Esophagus squamous epithelium (tissue), 5 donors: ENCODE measurements at regions not wholly inside any gene's neighbourhood (a gene's known extent, or its start where the extent isn't known, plus 50 kb on each side); places are given as distances from the start of the nearest gene placed in this dataset.

Experiments
- DNase-seq: peaks from one replicate; lab custom pipeline; 2025; lab: John Stamatoyannopoulos, UW
- H3K27ac ChIP-seq, 4 donors: fragments of 200-600 bp; sonication (generic); one replicate each; pipeline ENCODE4 v1.5.1; 2016 to 2019; ENCODE audit warnings: mild to moderate bottlenecking in 1 of 4
- H3K27me3 ChIP-seq, 4 donors: fragments of 200-600 bp; sonication (generic); 1 replicate in 3 of 4; 2 replicates in 1 of 4; pipeline versions ENCODE4 v1.5.1 to v1.6.0; 2017 to 2021; ENCODE audit warnings: antibody characterized with exemption in 1 of 4
- H3K36me3 ChIP-seq, 3 donors: fragments of 200-600 bp; sonication (generic); one replicate each; pipeline ENCODE4 v1.5.1; 2016 to 2019
- H3K4me1 ChIP-seq, 3 donors: fragments of 200-600 bp; sonication (generic); one replicate each; pipeline ENCODE4 v1.5.1; 2017 to 2019
- H3K4me3 ChIP-seq, 4 donors: fragments of 200-600 bp; sonication (generic); 1 replicate in 3 of 4; 2 replicates in 1 of 4; pipeline ENCODE4 v1.5.1; 2016 to 2019; ENCODE audit warnings: mild to moderate bottlenecking in 2 of 4, moderate library complexity in 1 of 4
- H3K9me3 ChIP-seq, 3 donors: fragments of 200-600 bp; sonication (generic); one replicate each; pipeline ENCODE4 v1.5.1; 2016 to 2019
- POLR2A ChIP-seq, 4 donors: fragments of 450-650 bp; IDR thresholded peaks; one replicate each; pipeline ENCODE4 v1.6.1; 2017; ENCODE audit warnings: antibody characterized with exemption in 4 of 4, mild to moderate bottlenecking in 4 of 4, moderate library complexity in 3 of 4
- WGBS, 2 donors: methylation state at CpG; one replicate each; pipeline ENCODE4 v1.1.5; 2018; 5-methylcytosine and 5-hydroxymethylcytosine counted together
- intact Hi-C: fragments of 100-400 bp; cut with DNase I; formaldehyde crosslinking; loops from one replicate; pipeline ENCODE4 v1.15.0; 2022
- TF ChIP-seq, protein P1 (sequence below), 6 experiments: fragments of 450-650 bp in 4 of 6; fragments of 200-600 bp in 2 of 6; sonication (generic) in 2 of 6; IDR thresholded peaks; one replicate each; pipeline ENCODE4 v1.5.1; 2016 to 2019; ENCODE audit warnings: antibody characterized with exemption in 6 of 6, mild to moderate bottlenecking in 4 of 6, moderate library complexity in 4 of 6
- donor health status: DM: yes; HTN: yes; CAD: no.

DNA sequence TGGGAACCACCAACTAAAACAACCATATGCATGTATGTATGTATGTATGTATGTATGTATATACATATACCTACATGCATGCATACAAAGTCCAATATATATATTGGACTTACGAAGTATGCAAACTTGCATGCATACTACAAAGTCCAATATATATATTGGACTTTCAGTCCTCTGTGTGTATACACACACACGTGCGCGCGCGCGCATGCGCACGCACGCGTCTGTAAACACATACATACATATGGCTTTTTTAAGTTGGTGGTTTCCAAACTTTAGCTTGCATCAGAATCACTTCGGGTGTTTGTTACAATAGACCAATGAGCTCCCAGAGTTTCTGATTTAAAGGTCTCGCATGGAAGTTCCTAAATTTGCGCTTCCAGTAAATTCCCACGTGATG is 197.5 kb upstream of the C1orf87 start:
- Histone ChIP-seq H3K4me1 (no peaks in the 10 kb centered on the region), H3K27ac (no peak overlapping the region), H3K36me3 (no peaks in the 10 kb centered on the region), H3K27me3 (no peaks in the 10 kb centered on the region), H3K4me3 (no peak overlapping the region), H3K9me3 (no peaks in the 10 kb centered on the region)
- intact Hi-C loops = no loop called here
- no peak for TF ChIP-seq POLR2A (IDR thresholded peaks at IDR 0.05)
- TF ChIP-seq, protein P1, sequence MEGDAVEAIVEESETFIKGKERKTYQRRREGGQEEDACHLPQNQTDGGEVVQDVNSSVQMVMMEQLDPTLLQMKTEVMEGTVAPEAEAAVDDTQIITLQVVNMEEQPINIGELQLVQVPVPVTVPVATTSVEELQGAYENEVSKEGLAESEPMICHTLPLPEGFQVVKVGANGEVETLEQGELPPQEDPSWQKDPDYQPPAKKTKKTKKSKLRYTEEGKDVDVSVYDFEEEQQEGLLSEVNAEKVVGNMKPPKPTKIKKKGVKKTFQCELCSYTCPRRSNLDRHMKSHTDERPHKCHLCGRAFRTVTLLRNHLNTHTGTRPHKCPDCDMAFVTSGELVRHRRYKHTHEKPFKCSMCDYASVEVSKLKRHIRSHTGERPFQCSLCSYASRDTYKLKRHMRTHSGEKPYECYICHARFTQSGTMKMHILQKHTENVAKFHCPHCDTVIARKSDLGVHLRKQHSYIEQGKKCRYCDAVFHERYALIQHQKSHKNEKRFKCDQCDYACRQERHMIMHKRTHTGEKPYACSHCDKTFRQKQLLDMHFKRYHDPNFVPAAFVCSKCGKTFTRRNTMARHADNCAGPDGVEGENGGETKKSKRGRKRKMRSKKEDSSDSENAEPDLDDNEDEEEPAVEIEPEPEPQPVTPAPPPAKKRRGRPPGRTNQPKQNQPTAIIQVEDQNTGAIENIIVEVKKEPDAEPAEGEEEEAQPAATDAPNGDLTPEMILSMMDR (IDR thresholded peaks at IDR 0.05) = no peak
- 92 to 94% methylated on average over 15 of the region's 15 CpGs for whole genome bisulfite sequencing, 2 donors
- DNase-seq = no peak

DNA sequence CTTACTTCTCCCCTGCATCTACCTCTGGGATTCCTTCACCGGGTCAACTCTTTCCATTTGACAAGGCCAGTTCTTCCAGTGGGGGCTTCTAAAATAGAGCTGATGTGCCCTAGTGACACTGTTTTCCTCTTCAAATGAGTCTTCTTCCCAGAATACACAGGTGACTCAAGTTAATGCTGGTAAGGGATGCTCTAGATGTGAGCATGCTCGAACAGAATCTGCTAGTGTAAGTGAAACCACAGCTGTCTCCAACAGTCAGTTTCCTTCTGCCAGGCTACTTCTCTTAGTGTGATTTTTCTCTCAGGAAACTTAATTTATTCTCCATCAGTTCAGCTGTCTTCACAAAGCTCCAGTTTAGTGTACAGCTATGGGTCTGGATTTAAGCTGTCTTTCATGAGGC is 194.9 kb upstream of the C1orf87 start:
- Histone ChIP-seq H3K4me3 (no peak overlapping the region), H3K9me3 (no peaks in the 10 kb centered on the region), H3K36me3 (no peaks in the 10 kb centered on the region), H3K27me3 (no peaks in the 10 kb centered on the region), H3K27ac (no peak overlapping the region), H3K4me1 (no peaks in the 10 kb centered on the region)
- intact Hi-C loops = no loop called here
- 70 to 86% methylated on average over 2 of the region's 2 CpGs for WGBS, 2 donors
- TF ChIP-seq POLR2A (IDR thresholded peaks at IDR 0.05) = no peak
- TF ChIP-seq, protein P1 (IDR thresholded peaks at IDR 0.05) = no peak
- no peak for DNase-seq

GRCh38 chr1:60265560-60266535 is 192.3 kb upstream of the C1orf87 start:
- WGBS, 2 donors = 56 to 70% methylated on average over 3 of the region's 3 CpGs
- no peaks in the 10 kb centered on the region for H3K9me3 ChIP-seq
- no peak overlapping the region for H3K27ac ChIP-seq
- H3K36me3 ChIP-seq = no peaks in the 10 kb centered on the region
- DNase-seq = no peak
- H3K4me3 ChIP-seq = no peak overlapping the region
- intact Hi-C loops = no loop called here
- no peaks in the 10 kb centered on the region for H3K4me1 ChIP-seq
- H3K27me3 ChIP-seq = no peaks in the 10 kb centered on the region
- TF ChIP-seq POLR2A (IDR thresholded peaks at IDR 0.05) = no peak
- TF ChIP-seq, protein P1 (IDR thresholded peaks at IDR 0.05) = no peak

- no peak overlapping the region for H3K27ac ChIP-seq
- no peaks in the 10 kb centered on the region for H3K27me3 ChIP-seq
- no peaks in the 10 kb centered on the region for H3K9me3 ChIP-seq
- H3K4me1 ChIP-seq = no peaks in the 10 kb centered on the region
- DNase-seq = no peak
- no peak overlapping the region for H3K4me3 ChIP-seq
- no peaks in the 10 kb centered on the region for H3K36me3 ChIP-seq
- intact Hi-C loops = no loop called here
- no peak for TF ChIP-seq POLR2A (IDR thresholded peaks at IDR 0.05)
- TF ChIP-seq, protein P1 (IDR thresholded peaks at IDR 0.05) = no peak
- WGBS, 2 donors = 49 to 56% methylated on average over 2 of the region's 2 CpGs
Measured at GRCh38 chr1:60262701-60263100, 189.1 kb upstream of the C1orf87 start.

DNA sequence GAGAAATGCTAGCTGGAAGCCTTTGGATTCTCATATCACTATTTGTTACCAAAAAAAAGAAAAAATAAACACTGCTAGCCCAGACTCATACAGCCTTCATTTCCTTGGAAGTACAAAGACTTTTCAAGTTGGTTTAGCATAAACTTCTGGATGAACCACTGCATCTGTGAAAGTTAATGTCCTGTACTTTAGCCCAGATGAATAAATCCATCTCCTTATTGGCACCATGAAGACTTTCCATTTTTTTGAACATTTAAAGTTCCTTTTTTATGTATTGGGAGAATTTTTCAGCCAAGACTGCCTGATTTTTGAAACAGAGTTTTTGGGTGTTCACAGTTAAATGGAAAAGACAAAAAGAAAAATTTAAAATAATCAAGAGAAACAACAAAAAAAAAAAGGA is 184.0 kb upstream of the C1orf87 start:
- TF ChIP-seq, protein P1 (IDR thresholded peaks at IDR 0.05) = no peak
- TF ChIP-seq POLR2A (IDR thresholded peaks at IDR 0.05) = no peak

More for the DNA sequence above, 184.0 kb upstream of the C1orf87 start:
- no peak overlapping the region for H3K4me3 ChIP-seq
- H3K27ac ChIP-seq = no peak overlapping the region
- H3K27me3 ChIP-seq = no peaks in the 10 kb centered on the region
- no peaks in the 10 kb centered on the region for H3K36me3 ChIP-seq
- no peaks in the 10 kb centered on the region for H3K9me3 ChIP-seq
- no peak for DNase-seq
- H3K4me1 ChIP-seq = no peaks in the 10 kb centered on the region
- intact Hi-C loops = no loop called here
